HK-2 (cell line): ENCODE measurements at regions not wholly inside any gene's neighbourhood (a gene's known extent, or its start where the extent isn't known, plus 50 kb on each side); places are given as distances from the start of the nearest gene placed in this dataset.

Experiments
- DNase-seq: peaks from one replicate; pipeline ENCODE4 v3.0.0-alpha.2; 2018; ENCODE audit not compliant: unreplicated experiment

- peak; percentile 31 for DNase-seq
Measured at GRCh38 chr5:103461243-103461642, 101.3 kb downstream of the NUDT12 start.

GRCh38 chr5:103458497-103459040 is 104.0 kb downstream of the NUDT12 start:
- no peak for DNase-seq

DNA sequence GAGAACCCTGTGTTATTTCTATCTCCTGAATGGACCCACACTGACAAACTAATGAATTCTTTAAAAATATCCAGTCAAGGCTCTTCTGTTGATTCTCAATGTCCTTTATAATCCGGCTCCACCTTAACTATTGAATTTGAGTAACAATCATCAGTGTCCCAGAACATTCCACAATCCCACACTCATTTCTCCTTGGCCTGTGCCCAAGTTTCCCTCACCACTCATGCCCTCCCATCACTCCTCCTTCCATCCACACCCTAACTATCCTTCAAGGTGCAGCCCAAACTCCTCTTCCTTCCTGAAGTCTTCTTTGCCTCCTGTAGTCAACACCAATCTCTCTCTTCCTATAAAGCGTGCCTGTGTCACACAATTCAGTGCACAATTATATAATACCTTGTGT is 106.1 kb downstream of the NUDT12 start:
- DNase-seq: no peak

GRCh38 chr5:103455796-103456195 is 106.8 kb downstream of the NUDT12 start:
- no peak for DNase-seq

DNA sequence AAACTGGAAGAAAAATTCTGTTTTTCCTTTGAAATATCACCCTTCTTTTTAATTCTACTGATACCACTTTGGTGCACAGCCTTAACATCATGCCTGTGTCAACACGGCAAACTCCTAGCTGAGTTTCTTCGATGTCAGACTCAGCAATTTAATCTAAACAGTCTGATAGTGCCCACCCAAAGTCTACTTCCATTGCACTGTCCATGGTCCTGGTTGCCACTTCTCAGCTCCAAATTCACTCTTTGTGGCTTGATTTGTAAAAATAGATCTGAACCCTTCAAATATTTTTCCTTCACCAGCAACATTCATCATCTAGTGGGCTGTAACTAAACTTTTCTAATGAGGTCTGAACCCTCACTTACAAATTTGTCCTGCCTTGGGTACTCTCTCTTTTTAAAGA is 107.8 kb downstream of the NUDT12 start:
- no peak for DNase-seq

DNA sequence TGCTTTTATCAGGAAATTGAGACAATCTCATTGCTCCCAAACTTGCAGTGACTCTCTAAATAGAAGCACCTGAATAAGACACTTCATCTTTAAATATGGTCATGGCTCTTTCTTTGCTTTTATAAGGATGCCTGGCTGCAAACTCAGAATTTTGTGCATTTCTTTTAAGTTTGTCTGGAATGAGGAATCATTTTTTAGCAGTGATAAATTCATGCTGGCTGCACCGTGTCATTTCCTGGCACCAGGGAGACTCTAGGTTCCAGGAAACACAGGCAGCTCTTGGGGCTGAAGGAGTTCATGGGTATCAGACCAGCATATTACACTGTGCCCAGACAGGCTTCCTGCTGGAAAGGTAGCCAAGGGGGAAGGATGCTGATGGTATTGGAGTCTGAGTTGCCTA is 109.9 kb downstream of the NUDT12 start:
- no peak for DNase-seq

- no peak for DNase-seq
Measured at GRCh38 chr5:103452089-103452488, 110.5 kb downstream of the NUDT12 start.

GRCh38 chr5:103451261-103451660 is 111.3 kb downstream of the NUDT12 start:
- no peak for DNase-seq

DNA sequence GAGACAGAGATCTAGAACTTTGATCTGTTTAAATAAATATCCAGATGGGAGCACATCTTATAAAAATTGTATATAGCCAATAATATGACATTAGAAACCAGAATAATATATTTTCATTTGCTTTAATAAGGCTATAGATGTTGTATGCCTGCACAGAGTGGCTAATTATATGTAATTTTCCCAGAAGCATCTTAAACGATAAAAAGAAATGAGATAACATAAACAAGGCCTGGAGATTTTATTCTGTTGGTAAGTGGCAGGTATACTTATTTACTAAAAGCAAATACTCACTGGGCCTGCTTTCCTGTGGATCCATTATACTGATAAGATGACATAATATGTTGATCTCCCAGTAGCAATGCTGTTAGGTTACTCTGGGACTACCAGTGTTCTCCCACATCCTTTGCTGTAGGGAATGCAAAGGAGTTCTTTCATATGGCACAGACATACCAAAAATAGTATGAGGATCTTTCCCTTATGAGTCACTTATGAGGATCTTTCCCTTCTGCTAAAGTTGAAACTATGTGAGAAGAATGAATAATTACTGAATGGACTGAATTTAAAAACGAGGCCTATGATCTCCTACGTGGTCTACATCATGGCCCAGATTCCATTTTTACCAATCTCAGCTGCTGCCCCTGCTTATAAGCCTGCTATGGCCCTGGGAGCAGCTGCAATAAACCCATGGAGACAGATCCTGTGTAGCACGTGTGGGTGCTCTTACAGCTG is 112.1 kb downstream of the NUDT12 start:
- no peak for DNase-seq

GRCh38 chr5:103446813-103447212 is 115.8 kb downstream of the NUDT12 start:
- no peak for DNase-seq

- no peak for DNase-seq
Measured at GRCh38 chr5:103445426-103446035, 117.1 kb downstream of the NUDT12 start.

- no peak for DNase-seq
Measured at GRCh38 chr5:103444333-103445038, 118.1 kb downstream of the NUDT12 start.

DNA sequence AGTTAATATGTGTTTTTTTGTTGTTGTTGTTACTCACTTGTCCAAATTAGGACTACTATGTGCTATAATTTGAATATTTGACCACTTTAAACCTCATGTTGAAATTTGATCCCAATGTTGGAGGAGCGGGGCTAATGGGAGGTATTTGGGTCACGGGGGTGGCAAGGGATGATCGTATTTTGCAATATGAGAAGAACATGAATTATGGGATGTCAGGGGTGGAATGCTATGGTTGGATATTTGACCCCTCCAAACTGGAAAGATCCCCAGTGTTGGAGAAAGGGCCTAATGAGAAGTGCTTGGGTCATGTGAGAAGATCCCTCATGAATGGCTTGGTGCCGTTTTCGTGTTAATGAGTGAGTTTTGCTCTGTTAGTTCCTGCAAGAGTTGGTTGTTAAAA is 119.8 kb downstream of the NUDT12 start:
- DNase-seq: no peak

GRCh38 chr5:103441523-103441922 is 121.1 kb downstream of the NUDT12 start:
- no peak for DNase-seq

DNA sequence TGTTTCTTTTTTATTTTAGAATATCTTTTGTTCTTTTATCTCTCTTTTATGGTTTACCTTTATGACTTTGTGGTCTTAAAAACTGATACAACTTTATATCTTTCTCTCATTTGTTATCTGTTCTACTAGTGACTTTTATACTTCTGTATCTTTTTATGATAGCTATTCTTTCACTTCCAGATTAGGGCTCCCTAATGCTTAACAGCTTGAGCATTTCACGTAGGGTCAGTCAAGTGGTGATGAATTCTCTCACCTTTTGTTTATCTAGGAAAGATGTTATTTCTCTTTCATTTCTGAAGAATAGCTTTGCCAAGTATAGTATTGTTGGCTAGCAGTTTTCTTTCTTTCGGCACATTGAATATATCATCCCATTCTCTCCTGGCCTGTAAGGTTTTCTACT is 123.6 kb downstream of the NUDT12 start:
- no peak for DNase-seq

GRCh38 chr5:103436656-103437055 is 125.9 kb downstream of the NUDT12 start:
- no peak for DNase-seq

DNA sequence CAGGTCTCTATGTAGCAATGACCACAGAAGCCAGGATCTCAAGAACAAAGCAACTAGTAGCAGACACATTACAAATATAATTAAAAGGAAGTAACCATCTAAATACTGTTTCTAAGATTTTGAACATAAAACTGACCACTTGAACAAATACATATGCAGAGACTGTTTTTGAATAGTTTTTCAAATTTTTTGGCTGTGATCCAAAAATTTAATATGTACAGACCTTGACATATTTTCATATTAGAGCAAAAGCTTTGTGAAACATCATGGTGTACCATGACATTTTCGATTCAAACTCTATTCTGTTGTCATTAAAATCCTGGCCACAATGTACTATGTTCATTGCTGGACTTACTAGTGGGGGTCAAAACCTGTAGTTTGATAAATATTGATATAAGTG is 126.5 kb downstream of the NUDT12 start:
- no peak for DNase-seq

DNA sequence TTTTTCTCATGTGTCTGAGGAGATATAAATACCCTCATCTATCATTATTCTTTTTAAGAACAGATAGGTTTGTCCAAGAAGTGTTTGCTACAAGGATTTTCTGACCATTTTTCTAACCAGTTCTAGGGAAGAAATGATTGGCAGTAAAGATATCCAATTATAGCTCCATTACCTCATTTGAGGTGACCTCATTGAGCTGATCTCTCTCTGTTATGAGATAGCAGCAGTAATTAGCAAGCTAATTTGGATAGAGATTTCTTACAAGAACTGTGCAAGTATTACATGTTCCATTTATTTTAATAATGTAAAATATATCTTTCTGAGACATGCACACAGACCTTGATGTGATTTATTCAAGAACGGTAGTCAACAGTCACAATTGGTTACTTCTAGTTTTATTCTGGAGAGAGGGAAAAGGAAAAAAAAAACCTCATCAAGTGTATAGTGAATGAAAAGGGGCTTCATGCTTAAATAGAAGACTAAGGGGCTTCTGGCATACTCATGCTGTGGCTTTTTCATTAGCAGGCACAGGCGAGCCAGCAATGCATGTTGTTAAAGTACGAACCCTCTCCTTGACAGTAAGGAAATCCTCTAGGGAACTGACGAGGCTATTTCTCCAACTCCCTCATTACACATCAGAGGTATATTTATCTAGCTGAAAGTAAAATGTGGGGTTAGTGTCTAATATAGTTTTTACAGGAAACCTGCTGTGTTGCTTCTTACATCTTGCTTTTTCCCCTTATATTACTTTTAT is 127.3 kb downstream of the NUDT12 start:
- DNase-seq: no peak

- DNase-seq: no peak
Measured at GRCh38 chr5:103434057-103434456, 128.5 kb downstream of the NUDT12 start.

- no peak for DNase-seq
Measured at GRCh38 chr5:103433211-103433610, 129.4 kb downstream of the NUDT12 start.

GRCh38 chr5:103428923-103429322 is 133.7 kb downstream of the NUDT12 start:
- no peak for DNase-seq

DNA sequence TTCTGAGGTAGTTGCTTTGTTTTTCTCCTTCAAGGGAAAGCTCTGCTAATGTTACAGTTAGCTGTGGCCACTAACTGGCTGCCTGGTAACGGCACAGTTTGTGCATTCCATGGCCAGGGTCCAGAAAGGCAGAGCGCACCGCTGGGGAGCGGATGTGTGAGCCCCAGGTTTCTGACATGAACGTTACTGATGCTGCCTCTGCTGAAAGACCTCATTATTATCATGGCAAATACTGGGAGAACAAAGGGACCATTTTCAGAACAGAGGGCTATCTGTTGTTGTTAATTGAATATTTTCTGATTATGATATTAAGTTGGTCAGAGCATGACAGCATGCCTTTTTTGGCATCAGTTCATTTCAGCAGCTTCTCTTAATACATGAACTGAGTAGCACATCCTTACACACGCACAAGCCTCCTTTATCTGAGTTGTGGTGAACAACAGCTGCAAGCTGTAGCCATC is 134.1 kb downstream of the NUDT12 start:
- no peak for DNase-seq
